ENCODE measurements at regions not wholly inside any gene's neighbourhood (a gene's known extent, or its start where the extent isn't known, plus 50 kb on each side); places are given as distances from the start of the nearest gene placed in this dataset.

- H3K9me2 ChIP-seq (replicated peaks; ENCODE audit: control insufficient read depth, low read length): no peaks in the 10 kb centered on the region
- H3K79me2 ChIP-seq (ENCODE audit: control insufficient read depth, low read length): no peaks in the 10 kb centered on the region
- H3K27ac ChIP-seq (ENCODE audit: low read depth, low read length): no peak overlapping the region
- H3K36me3 ChIP-seq (ENCODE audit: control insufficient read depth, low read length): no peaks in the 10 kb centered on the region
- H3K4me3 ChIP-seq (ENCODE audit: low read length): no peak overlapping the region
- no peak overlapping the region for H3K4me2 ChIP-seq (ENCODE audit: low read length)
- no peaks in the 10 kb centered on the region for H3K27me3 ChIP-seq (ENCODE audit: control insufficient read depth, low read length)
- H3K4me1 ChIP-seq (ENCODE audit: control insufficient read depth, low read length): no peaks in the 10 kb centered on the region
- TF ChIP-seq EZH2phosphoT487 (IDR thresholded peaks at IDR 0.05; ENCODE audit: borderline replicate concordance, low read length) (no peak), CTCF (IDR thresholded peaks at IDR 0.05; ENCODE audit: low read depth, low read length, poor library complexity, severe bottlenecking) (no peak)
- H3K9me3 ChIP-seq (ENCODE audit: control insufficient read depth, insufficient read depth, low read length): no peaks in the 10 kb centered on the region
- no peaks in the 10 kb centered on the region for H3F3A ChIP-seq (ENCODE audit: control insufficient read depth, insufficient read depth)
- no peaks in the 10 kb centered on the region for H4K20me1 ChIP-seq (ENCODE audit: control insufficient read depth, insufficient read depth, low read depth, low read length)
Measured at GRCh38 chr10:10421071-10421470, 596.6 kb upstream of the CELF2 start.

GRCh38 chr10:10431422-10432066, 586.1 kb upstream of the CELF2 start:
- Histone ChIP-seq H3K27me3 (ENCODE audit: control insufficient read depth, low read length) (no peaks in the 10 kb centered on the region), H3K36me3 (ENCODE audit: control insufficient read depth, low read length) (no peaks in the 10 kb centered on the region)
- no peak for TF ChIP-seq CTCF (IDR thresholded peaks at IDR 0.05; ENCODE audit: low read depth, low read length, poor library complexity, severe bottlenecking)
- TF ChIP-seq EZH2phosphoT487 (IDR thresholded peaks at IDR 0.05; ENCODE audit: borderline replicate concordance, low read length): no peak

DNA sequence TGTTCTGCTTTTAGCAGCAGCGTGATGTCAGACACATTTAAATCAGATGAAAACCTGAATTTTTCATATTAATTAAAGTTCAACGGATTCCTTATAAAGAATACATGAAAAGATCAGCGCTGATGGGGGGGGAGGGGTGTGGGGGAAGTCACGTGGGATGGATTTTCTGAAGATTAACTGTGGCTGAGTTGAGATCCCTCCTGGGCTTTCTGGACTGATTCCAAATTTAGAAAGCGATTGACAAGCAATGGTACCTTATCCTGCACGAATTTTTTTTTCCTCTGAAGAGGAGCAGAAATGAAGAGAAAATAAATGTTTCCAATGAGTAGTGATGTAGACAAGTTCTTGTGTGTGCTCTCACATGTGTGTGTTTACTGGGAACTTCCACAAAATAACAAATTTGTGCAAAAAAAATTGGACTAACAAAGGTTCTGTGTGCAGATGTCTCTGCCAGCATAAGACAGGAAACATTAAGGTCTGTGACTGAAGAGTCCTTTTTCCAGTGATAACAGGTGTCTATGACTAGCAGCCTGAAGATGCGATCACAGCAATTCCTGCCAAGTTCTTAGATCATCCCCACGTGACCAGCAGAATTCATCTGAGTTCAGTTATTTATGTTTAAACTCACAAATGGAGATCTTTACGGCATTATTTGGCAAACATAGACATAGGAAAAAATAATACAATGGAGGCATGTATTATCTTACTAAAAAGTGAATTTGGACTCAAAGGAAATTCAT, 585.2 kb upstream of the CELF2 start:
- Histone ChIP-seq H3K79me2 (ENCODE audit: control insufficient read depth, low read length) (no peaks in the 10 kb centered on the region), H3K4me2 (ENCODE audit: low read length) (no peak overlapping the region), H3K4me3 (ENCODE audit: low read length) (no peak overlapping the region), H3K9me2 (replicated peaks; ENCODE audit: control insufficient read depth, low read length) (no peaks in the 10 kb centered on the region), H3K4me1 (ENCODE audit: control insufficient read depth, low read length) (no peaks in the 10 kb centered on the region), H3K27ac (ENCODE audit: low read depth, low read length) (no peak overlapping the region), H3K27me3 (ENCODE audit: control insufficient read depth, low read length) (no peaks in the 10 kb centered on the region), H3K9me3 (ENCODE audit: control insufficient read depth, insufficient read depth, low read length) (no peaks in the 10 kb centered on the region), H3K36me3 (ENCODE audit: control insufficient read depth, low read length) (no peaks in the 10 kb centered on the region), H3F3A (ENCODE audit: control insufficient read depth, insufficient read depth) (no peaks in the 10 kb centered on the region), H4K20me1 (ENCODE audit: control insufficient read depth, insufficient read depth, low read depth, low read length) (no peaks in the 10 kb centered on the region)
- TF ChIP-seq CTCF (IDR thresholded peaks at IDR 0.05; ENCODE audit: low read depth, low read length, poor library complexity, severe bottlenecking) (no peak), EZH2phosphoT487 (IDR thresholded peaks at IDR 0.05; ENCODE audit: borderline replicate concordance, low read length) (no peak)

More at GRCh38 chr10:10431422-10432066, 586.1 kb upstream of the CELF2 start:
- no peaks in the 10 kb centered on the region for H3K9me2 ChIP-seq (replicated peaks; ENCODE audit: control insufficient read depth, low read length)
- H4K20me1 ChIP-seq (ENCODE audit: control insufficient read depth, insufficient read depth, low read depth, low read length): no peaks in the 10 kb centered on the region
- no peak overlapping the region for H3K4me3 ChIP-seq (ENCODE audit: low read length)
- no peaks in the 10 kb centered on the region for H3K4me1 ChIP-seq (ENCODE audit: control insufficient read depth, low read length)
- no peaks in the 10 kb centered on the region for H3K79me2 ChIP-seq (ENCODE audit: control insufficient read depth, low read length)
- no peaks in the 10 kb centered on the region for H3F3A ChIP-seq (ENCODE audit: control insufficient read depth, insufficient read depth)
- H3K27ac ChIP-seq (ENCODE audit: low read depth, low read length): no peak overlapping the region
- no peak overlapping the region for H3K4me2 ChIP-seq (ENCODE audit: low read length)
- H3K9me3 ChIP-seq (ENCODE audit: control insufficient read depth, insufficient read depth, low read length): no peaks in the 10 kb centered on the region

Measured in DOHH2 (cell line).